Stomach smooth muscle (tissue), 2 donors: ENCODE measurements at regions not wholly inside any gene's neighbourhood (a gene's known extent, or its start where the extent isn't known, plus 50 kb on each side); places are given as distances from the start of the nearest gene placed in this dataset.

Experiments
- H3K27ac ChIP-seq: one replicate; pipeline ENCODE4 v1.7.0; 2013; ENCODE audit warnings: mild to moderate bottlenecking, low read length, inconsistent platforms
- H3K27me3 ChIP-seq, 2 donors: one replicate each; pipeline ENCODE4 v1.7.0; 2013; ENCODE audit warnings: low read length in 2 of 2; ENCODE audit not compliant: insufficient read depth in 2 of 2, control insufficient read depth in 1 of 2
- H3K36me3 ChIP-seq, 2 donors: one replicate each; pipeline ENCODE4 v1.7.0; 2013; ENCODE audit warnings: low read length in 2 of 2; ENCODE audit not compliant: control insufficient read depth in 2 of 2, insufficient read depth in 2 of 2
- H3K4me1 ChIP-seq: one replicate; pipeline ENCODE4 v1.7.0; 2013; ENCODE audit warnings: low read length; ENCODE audit not compliant: control insufficient read depth, insufficient read depth
- H3K4me3 ChIP-seq, 2 donors: one replicate each; pipeline ENCODE4 v1.7.0; 2013; ENCODE audit warnings: low read length in 2 of 2
- H3K9ac ChIP-seq, 2 donors: one replicate each; pipeline ENCODE4 v1.7.0; 2013; ENCODE audit warnings: low read length in 2 of 2, mild to moderate bottlenecking in 1 of 2
- H3K9me3 ChIP-seq, 2 donors: one replicate each; pipeline ENCODE4 v1.7.0; 2013; ENCODE audit warnings: low read length in 2 of 2; ENCODE audit not compliant: control insufficient read depth in 2 of 2
- donor health status: healthy.
- donor health status: Pancreatic carcinoma.

GRCh38 chr7:84331616-84332015 lies 137.0 kb upstream of the SEMA3A start:
- Histone ChIP-seq H3K4me1 (no peaks in the 10 kb centered on the region), H3K36me3 (no peaks in the 10 kb centered on the region), H3K27ac (no peak overlapping the region), H3K9ac (no peak overlapping the region), H3K9me3 (no peaks in the 10 kb centered on the region), H3K4me3 (no peak overlapping the region), H3K27me3 (no peaks in the 10 kb centered on the region)

- Histone ChIP-seq H3K27me3 (no peaks in the 10 kb centered on the region), H3K36me3 (no peaks in the 10 kb centered on the region), H3K27ac (no peak overlapping the region), H3K9me3 (no peaks in the 10 kb centered on the region), H3K4me1 (no peaks in the 10 kb centered on the region), H3K9ac (no peak overlapping the region), H3K4me3 (no peak overlapping the region)
Observed at GRCh38 chr7:84328571-84328970, 134.0 kb upstream of the SEMA3A start.

- no peaks in the 10 kb centered on the region for H3K9me3 ChIP-seq
- no peak overlapping the region for H3K27ac ChIP-seq
- no peaks in the 10 kb centered on the region for H3K27me3 ChIP-seq
- H3K9ac ChIP-seq: no peak overlapping the region
- no peak overlapping the region for H3K4me3 ChIP-seq
- H3K4me1 ChIP-seq: no peaks in the 10 kb centered on the region
- H3K36me3 ChIP-seq: no peaks in the 10 kb centered on the region
Observed at GRCh38 chr7:84324136-84324630, 129.6 kb upstream of the SEMA3A start.

GRCh38 chr7:84317536-84317935 lies 122.9 kb upstream of the SEMA3A start:
- peak overlapping the region in 1 of 2 donors; percentile 66 for H3K4me3 ChIP-seq
- no peaks in the 10 kb centered on the region for H3K27me3 ChIP-seq

GRCh38 chr7:84314263-84314662 lies 119.7 kb upstream of the SEMA3A start:
- peak overlapping the region in 1 of 2 donors; percentile 61 for H3K9ac ChIP-seq
- no peak overlapping the region for H3K27ac ChIP-seq
- H3K4me3 ChIP-seq: peak overlapping the region; percentile 66 to 68
- no peaks in the 10 kb centered on the region for H3K4me1 ChIP-seq
- H3K9me3 ChIP-seq: no peaks in the 10 kb centered on the region
- H3K27me3 ChIP-seq: no peaks in the 10 kb centered on the region
- H3K36me3 ChIP-seq: no peaks in the 10 kb centered on the region

More at GRCh38 chr7:84317536-84317935, 122.9 kb upstream of the SEMA3A start:
- no peak overlapping the region for H3K9ac ChIP-seq
- no peak overlapping the region for H3K27ac ChIP-seq
- H3K4me1 ChIP-seq: no peaks in the 10 kb centered on the region
- H3K9me3 ChIP-seq: no peaks in the 10 kb centered on the region
- H3K36me3 ChIP-seq: no peaks in the 10 kb centered on the region

- Histone ChIP-seq H3K27ac (no peak overlapping the region), H3K36me3 (no peaks in the 10 kb centered on the region), H3K9ac (no peak overlapping the region), H3K4me1 (no peaks in the 10 kb centered on the region), H3K9me3 (no peaks in the 10 kb centered on the region), H3K27me3 (no peaks in the 10 kb centered on the region), H3K4me3 (no peak overlapping the region)
Observed at GRCh38 chr7:84304407-84304806, 109.8 kb upstream of the SEMA3A start.

- Histone ChIP-seq H3K27me3 (no peaks in the 10 kb centered on the region), H3K4me3 (peak overlapping the region in 1 of 2 donors; percentile 35), H3K27ac (no peak overlapping the region), H3K36me3 (no peaks in the 10 kb centered on the region), H3K4me1 (no peaks in the 10 kb centered on the region), H3K9ac (no peak overlapping the region), H3K9me3 (no peaks in the 10 kb centered on the region)
Observed at GRCh38 chr7:84302949-84303348, 108.4 kb upstream of the SEMA3A start.

- Histone ChIP-seq H3K27ac (no peak overlapping the region), H3K9me3 (no peaks in the 10 kb centered on the region), H3K36me3 (no peaks in the 10 kb centered on the region), H3K27me3 (no peaks in the 10 kb centered on the region), H3K9ac (no peak overlapping the region), H3K4me1 (no peaks in the 10 kb centered on the region), H3K4me3 (no peak overlapping the region)
Observed at GRCh38 chr7:84297616-84298015, 103.0 kb upstream of the SEMA3A start.

GRCh38 chr7:84294847-84295455 lies 100.4 kb upstream of the SEMA3A start:
- Histone ChIP-seq H3K27me3 (no peaks in the 10 kb centered on the region), H3K27ac (no peak overlapping the region), H3K4me3 (no peak overlapping the region), H3K9me3 (no peaks in the 10 kb centered on the region), H3K36me3 (no peaks in the 10 kb centered on the region), H3K4me1 (no peaks in the 10 kb centered on the region), H3K9ac (no peak overlapping the region)

- Histone ChIP-seq H3K9ac (no peak overlapping the region), H3K27me3 (no peaks in the 10 kb centered on the region), H3K36me3 (no peaks in the 10 kb centered on the region), H3K9me3 (no peaks in the 10 kb centered on the region), H3K4me3 (no peak overlapping the region), H3K27ac (no peak overlapping the region), H3K4me1 (no peaks in the 10 kb centered on the region)
Observed at GRCh38 chr7:84294391-84294790, 99.8 kb upstream of the SEMA3A start.

- Histone ChIP-seq H3K4me1 (no peaks in the 10 kb centered on the region), H3K4me3 (no peak overlapping the region), H3K9me3 (no peaks in the 10 kb centered on the region), H3K27ac (no peak overlapping the region), H3K36me3 (no peaks in the 10 kb centered on the region), H3K9ac (no peak overlapping the region), H3K27me3 (no peaks in the 10 kb centered on the region)
Observed at GRCh38 chr7:84291756-84292155, 97.2 kb upstream of the SEMA3A start.
